A673 (cell line): ENCODE measurements at regions not wholly inside any gene's neighbourhood (a gene's known extent, or its start where the extent isn't known, plus 50 kb on each side); places are given as distances from the start of the nearest gene placed in this dataset.
"Not testable (repeated sequence)": the region's sequence is repeated elsewhere in the genome, so short reads cannot be mapped to it uniquely, and the experiment has no call there.

Experiments used
- BruUV-seq: library from RNA; stranded (reverse); fragments of 400-500 nt; replicated peaks from 2 replicates; lab custom pipeline; 2021; lab: Mats Ljungman, UMichigan
- CTCF ChIA-PET: fragments of 300-600 bp; sonication (Branson Sonifier 250); formaldehyde crosslinking; loops from one replicate; lab custom pipeline; 2022; ENCODE audit warnings: antibody characterized with exemption; lab: Charles Lee
- POLR2A ChIA-PET: fragments of 300-600 bp; sonication (Branson Sonifier 250); formaldehyde crosslinking; loops from one replicate; lab custom pipeline; 2022; ENCODE audit warnings: antibody characterized with exemption; ENCODE audit not compliant: low non-redundant PET; lab: Charles Lee
- DNase-seq: peaks from one replicate; pipeline ENCODE4 v3.0.0-alpha.2; 2015; ENCODE audit warnings: low spot score
- H3K27ac ChIP-seq: fragments of 200-600 bp; sonication (generic); 2 replicates; pipeline ENCODE4 v1.5.1; 2016; ENCODE audit warnings: mixed run types, low read depth, mild to moderate bottlenecking, mixed read lengths, antibody characterized with exemption, low read length; ENCODE audit not compliant: poor library complexity, severe bottlenecking
- H3K27me3 ChIP-seq: fragments of 200-600 bp; sonication (generic); replicated peaks from 2 replicates; pipeline ENCODE4 v1.6.1; 2017; ENCODE audit warnings: mixed run types, low read depth, mild to moderate bottlenecking, mixed read lengths, antibody characterized with exemption, low read length; ENCODE audit not compliant: insufficient read depth, poor library complexity
- H3K36me3 ChIP-seq: fragments of 200-600 bp; sonication (generic); 2 replicates; pipeline ENCODE4 v1.6.1; 2016; ENCODE audit warnings: mixed run types, mild to moderate bottlenecking, mixed read lengths, antibody characterized with exemption, low read length; ENCODE audit not compliant: insufficient read depth, poor library complexity, severe bottlenecking
- H3K4me1 ChIP-seq: fragments of 200-600 bp; sonication (generic); 2 replicates; pipeline ENCODE4 v1.6.1; 2017; ENCODE audit warnings: mixed run types, mild to moderate bottlenecking, mixed read lengths, antibody characterized with exemption, low read length; ENCODE audit not compliant: insufficient read depth, poor library complexity, severe bottlenecking
- H3K4me3 ChIP-seq: fragments of 200-600 bp; sonication (generic); 2 replicates; pipeline ENCODE4 v1.5.1; 2016; ENCODE audit warnings: low read depth, mixed run types, mild to moderate bottlenecking, mixed read lengths, low read length; ENCODE audit not compliant: poor library complexity, severe bottlenecking
- H3K9me3 ChIP-seq: fragments of 200-600 bp; sonication (generic); 2 replicates; pipeline ENCODE4 v1.6.1; 2016; ENCODE audit warnings: mixed run types, low read depth, mild to moderate bottlenecking, mixed read lengths, antibody characterized with exemption, low read length; ENCODE audit not compliant: poor library complexity, severe bottlenecking
- intact Hi-C: fragments of 100-400 bp; cut with micrococcal nuclease; formaldehyde crosslinking; loops from one replicate; pipeline ENCODE4 v1.10.0; 2022; ENCODE audit not compliant: unreplicated experiment

DNA sequence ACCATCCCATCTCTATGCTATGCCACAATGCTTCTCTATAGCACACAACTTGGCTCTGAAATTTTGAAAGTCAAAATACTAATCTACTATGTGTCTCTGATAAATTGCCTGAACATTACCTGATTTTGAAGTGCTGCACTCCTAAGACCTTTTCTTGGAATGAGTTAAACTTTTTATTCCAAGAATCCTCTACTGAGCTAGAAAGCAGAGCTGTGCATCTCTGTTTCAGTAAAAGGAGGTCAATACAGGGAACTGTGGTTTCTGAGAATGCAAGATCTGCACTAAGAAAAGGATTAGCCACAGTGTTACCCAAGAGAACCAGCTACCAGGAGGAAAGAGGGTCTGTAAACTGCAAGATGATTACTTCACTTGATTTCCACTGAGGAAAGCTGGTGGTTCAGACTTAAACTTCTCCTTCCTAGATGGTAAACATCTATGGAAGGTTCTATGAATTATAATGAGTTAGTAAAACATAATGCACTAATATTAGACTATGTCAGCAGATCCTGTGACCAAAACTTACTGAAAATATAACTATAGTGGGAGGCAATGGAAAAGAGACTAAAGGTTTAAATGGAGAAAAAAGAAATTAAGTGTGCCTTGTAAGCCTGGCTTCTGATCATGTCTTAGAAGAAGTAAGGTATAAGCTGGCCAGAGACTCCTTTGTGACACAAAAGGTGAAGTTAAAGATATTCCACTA is 588.0 kb upstream of the DEFB115 start:
- H3K4me3 ChIP-seq, H3K4me1 ChIP-seq, H3K36me3 ChIP-seq, POLR2A ChIA-PET, CTCF ChIA-PET, BruUV-seq, H3K27ac ChIP-seq, DNase-seq, H3K9me3 ChIP-seq, intact Hi-C loops, H3K27me3 ChIP-seq: not testable (repeated sequence)

DNA sequence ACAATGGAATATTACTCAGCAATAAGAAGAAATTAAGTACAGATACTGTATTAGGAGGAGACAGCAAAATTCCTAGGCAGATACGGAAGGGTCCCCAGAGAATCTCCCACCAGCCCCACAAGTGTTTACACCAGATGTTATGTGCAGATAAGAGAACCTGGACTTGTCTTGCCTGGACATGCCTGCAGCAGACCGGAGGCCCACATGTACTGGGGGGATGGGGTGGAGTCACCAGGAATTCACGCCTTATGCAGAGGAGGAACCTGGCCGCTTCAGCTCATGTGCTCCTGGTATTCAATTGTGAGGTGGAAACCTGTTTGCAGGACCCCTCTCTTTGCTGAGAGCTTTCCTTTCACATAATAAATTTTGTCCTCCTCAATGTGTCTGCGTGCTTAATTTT is 586.3 kb upstream of the DEFB115 start:
- intact Hi-C loops, DNase-seq, POLR2A ChIA-PET, H3K27ac ChIP-seq, H3K36me3 ChIP-seq, CTCF ChIA-PET, H3K9me3 ChIP-seq, BruUV-seq, H3K4me1 ChIP-seq, H3K27me3 ChIP-seq, H3K4me3 ChIP-seq: not testable (repeated sequence)

DNA sequence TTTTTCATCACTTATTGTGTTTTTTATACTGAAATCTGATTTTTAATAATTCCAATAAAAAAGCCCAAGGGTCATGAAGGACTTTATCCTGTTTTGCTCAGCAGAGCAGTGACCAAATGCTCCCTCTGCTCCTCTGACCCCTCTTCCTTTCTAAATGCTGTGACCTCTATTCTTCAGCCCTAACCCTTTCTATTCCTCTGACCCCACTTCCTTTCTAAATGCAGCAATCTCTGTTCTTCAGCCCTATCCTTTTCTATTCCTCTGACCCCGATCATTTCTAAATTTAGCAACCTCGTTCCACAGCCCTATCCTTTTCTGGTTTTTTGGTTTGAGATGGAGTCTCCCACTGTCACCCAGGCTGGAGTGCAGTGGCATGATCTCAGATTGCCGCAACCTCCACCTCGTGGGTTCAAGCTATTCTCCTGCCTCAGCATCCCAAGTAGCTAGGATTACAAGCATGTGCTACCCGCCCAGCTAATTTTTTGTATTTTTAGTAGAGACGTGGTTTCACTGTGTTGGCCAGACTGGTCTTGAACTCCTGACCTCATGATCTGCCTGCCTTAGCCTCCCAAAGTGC is 581.4 kb upstream of the DEFB115 start:
- H3K36me3 ChIP-seq, H3K4me1 ChIP-seq, DNase-seq, POLR2A ChIA-PET, H3K27me3 ChIP-seq, intact Hi-C loops, CTCF ChIA-PET, H3K4me3 ChIP-seq, BruUV-seq, H3K27ac ChIP-seq: not testable (repeated sequence)
- H3K9me3 ChIP-seq: peaks cover 10% of the 10 kb centered on the region

DNA sequence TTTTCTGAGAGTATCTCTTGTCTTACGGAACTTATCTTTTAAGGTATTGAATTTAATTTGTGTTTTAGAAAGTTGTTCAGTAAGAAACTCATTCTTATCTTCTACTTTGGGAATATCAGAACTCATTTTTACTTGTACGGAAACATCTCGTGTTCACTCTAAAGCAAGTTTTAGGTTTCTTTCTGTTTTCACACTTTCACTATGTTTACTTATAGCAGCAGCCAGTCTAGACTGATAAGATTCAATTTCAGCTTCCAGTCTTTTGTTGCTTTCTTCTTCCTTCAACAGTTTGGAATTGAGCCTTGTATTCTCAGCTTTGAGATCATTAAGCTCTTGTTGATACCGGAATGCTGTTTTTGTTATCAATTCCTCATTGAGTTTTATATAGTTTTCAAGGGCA is 575.2 kb upstream of the DEFB115 start:
- H3K9me3 ChIP-seq, H3K4me3 ChIP-seq, H3K36me3 ChIP-seq, DNase-seq, H3K27ac ChIP-seq, H3K27me3 ChIP-seq, intact Hi-C loops, CTCF ChIA-PET, BruUV-seq, POLR2A ChIA-PET, H3K4me1 ChIP-seq: not testable (repeated sequence)

DNA sequence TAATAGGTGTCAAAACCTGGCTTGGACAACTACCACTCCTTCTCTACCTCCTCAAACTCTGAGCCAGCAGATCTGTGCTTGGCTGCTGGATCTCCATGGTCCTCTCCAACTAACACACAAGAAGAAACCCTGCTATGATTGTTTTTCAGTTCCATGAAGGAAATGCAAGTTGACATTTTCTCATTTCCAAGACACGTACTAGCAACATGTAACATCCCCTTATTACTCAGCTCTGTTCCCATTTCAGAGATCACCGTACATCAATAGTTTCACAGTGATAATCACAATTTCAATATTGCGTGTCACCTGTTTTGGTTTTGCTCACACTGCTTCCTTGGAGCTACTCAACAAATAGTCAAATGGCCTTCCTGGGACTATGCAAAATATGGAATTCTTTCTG is 544.6 kb upstream of the DEFB115 start:
- BruUV-seq, H3K36me3 ChIP-seq, H3K4me3 ChIP-seq, H3K27ac ChIP-seq, H3K4me1 ChIP-seq, DNase-seq, H3K9me3 ChIP-seq, CTCF ChIA-PET, H3K27me3 ChIP-seq, intact Hi-C loops, POLR2A ChIA-PET: not testable (repeated sequence)

DNA sequence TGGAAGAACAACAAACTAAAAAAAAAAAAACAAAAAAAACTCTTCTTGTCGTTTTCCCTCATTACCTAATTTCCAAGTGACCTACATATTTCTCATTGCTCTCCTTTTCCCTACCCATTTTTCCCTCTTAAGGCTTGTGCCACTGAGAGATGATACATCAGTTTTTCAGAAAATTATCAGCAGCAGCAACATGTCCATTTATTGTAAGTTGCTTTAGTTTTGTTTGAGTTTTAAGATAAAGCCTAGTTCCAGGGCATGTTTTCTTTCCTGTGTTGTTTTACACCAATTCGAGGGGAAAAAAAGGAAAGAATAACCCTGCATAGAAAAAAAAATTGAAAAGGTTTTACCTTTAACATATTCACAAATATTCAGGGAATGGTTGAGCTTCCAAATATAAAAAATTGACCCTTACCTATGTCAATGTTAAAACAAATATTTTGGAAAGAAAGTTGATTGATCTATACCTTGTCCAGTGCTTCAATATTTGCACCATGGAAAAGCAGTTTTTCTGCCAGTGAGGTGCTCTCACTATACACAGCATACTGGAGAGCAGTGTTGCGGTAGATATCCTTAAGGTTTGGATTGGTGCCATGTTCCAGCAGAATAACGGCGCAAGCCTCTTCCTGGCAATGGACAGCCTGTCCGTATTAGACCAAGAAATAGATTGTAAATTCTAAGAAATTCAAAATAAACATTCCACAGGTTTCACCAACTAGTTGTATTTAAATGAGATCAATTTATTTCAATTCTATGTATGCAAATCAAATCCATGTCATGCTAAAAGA is 537.9 kb upstream of the DEFB115 start:
- POLR2A ChIA-PET, BruUV-seq, H3K9me3 ChIP-seq, H3K36me3 ChIP-seq, DNase-seq, H3K27ac ChIP-seq, H3K4me3 ChIP-seq, H3K4me1 ChIP-seq, H3K27me3 ChIP-seq, intact Hi-C loops, CTCF ChIA-PET: not testable (repeated sequence)

DNA sequence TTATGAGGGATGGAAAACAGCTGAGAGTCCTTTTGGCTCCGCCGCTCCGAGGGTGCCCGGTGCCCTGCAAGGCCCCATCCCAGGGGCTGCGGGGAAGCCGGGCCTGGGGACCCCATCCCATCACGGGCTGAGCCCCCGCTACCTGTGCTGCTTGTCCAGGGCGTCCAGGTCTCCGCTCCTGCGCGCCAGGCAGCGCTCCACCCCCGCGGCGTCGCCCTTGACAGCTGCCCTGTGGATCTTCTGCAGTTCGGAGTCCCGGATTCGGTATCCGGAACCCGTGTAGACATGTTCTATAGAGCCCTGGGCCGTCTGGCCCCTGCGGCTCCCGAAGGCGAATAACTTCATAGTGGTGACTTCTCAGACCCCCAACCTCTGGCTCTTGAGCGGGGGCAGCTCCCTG is 534.0 kb upstream of the DEFB115 start:
- POLR2A ChIA-PET, H3K4me3 ChIP-seq: not testable (repeated sequence)

More for the DNA sequence above, 534.0 kb upstream of the DEFB115 start:
- BruUV-seq, H3K27ac ChIP-seq, H3K4me1 ChIP-seq, CTCF ChIA-PET, intact Hi-C loops, H3K9me3 ChIP-seq, H3K36me3 ChIP-seq, DNase-seq, H3K27me3 ChIP-seq: not testable (repeated sequence)
